H9 (cell line): ENCODE measurements at regions not wholly inside any gene's neighbourhood (a gene's known extent, or its start where the extent isn't known, plus 50 kb on each side); places are given as distances from the start of the nearest gene placed in this dataset.

Experiments used
- DNase-seq: peaks from one replicate; pipeline ENCODE4 v3.0.0-alpha.2; 2017
- H2AFZ ChIP-seq: one replicate; pipeline ENCODE4 v1.6.1; 2013; ENCODE audit warnings: mild to moderate bottlenecking, low read length, control low read depth, moderate library complexity
- H2AK5ac ChIP-seq: 2 replicates; pipeline ENCODE4 v1.6.1; 2013; ENCODE audit warnings: low read length, control low read depth, mixed read lengths; ENCODE audit not compliant: insufficient read length
- H2BK120ac ChIP-seq: one replicate; pipeline ENCODE4 v1.6.1; 2013; ENCODE audit warnings: low read depth, mild to moderate bottlenecking, low read length, control low read depth, inconsistent platforms; ENCODE audit not compliant: poor library complexity, severe bottlenecking
- H2BK12ac ChIP-seq: 2 replicates; pipeline ENCODE4 v1.6.1; 2013; ENCODE audit warnings: low read length, control low read depth, mixed read lengths, low read depth; ENCODE audit not compliant: insufficient read length
- H2BK15ac ChIP-seq: 2 replicates; pipeline ENCODE4 v1.6.1; 2013; ENCODE audit warnings: low read depth, low read length, control low read depth
- H2BK20ac ChIP-seq: one replicate; pipeline ENCODE4 v1.6.1; 2013; ENCODE audit warnings: low read depth, mild to moderate bottlenecking, low read length, control low read depth, inconsistent platforms; ENCODE audit not compliant: poor library complexity, severe bottlenecking
- H2BK5ac ChIP-seq: 2 replicates; pipeline ENCODE4 v1.6.1; 2013; ENCODE audit warnings: low read length, control low read depth, mixed read lengths; ENCODE audit not compliant: insufficient read length
- H3K14ac ChIP-seq: 2 replicates; pipeline ENCODE4 v1.6.1; 2013; ENCODE audit warnings: low read length, control low read depth; ENCODE audit not compliant: insufficient read depth
- H3K18ac ChIP-seq: 2 replicates; pipeline ENCODE4 v1.6.1; 2013; ENCODE audit warnings: low read depth, mild to moderate bottlenecking, mixed read lengths, low read length, control low read depth; ENCODE audit not compliant: insufficient read length
- H3K23ac ChIP-seq: 2 replicates; pipeline ENCODE4 v1.6.1; 2013; ENCODE audit warnings: low read length, control low read depth, mixed read lengths, low read depth; ENCODE audit not compliant: insufficient read length
- H3K23me2 ChIP-seq: 2 replicates; pipeline ENCODE4 v1.6.1; 2013; ENCODE audit warnings: low read depth, mild to moderate bottlenecking, mixed read lengths, low read length, control low read depth; ENCODE audit not compliant: insufficient read length, poor library complexity, severe bottlenecking
- H3K27ac ChIP-seq: 2 replicates; pipeline ENCODE4 v1.5.1; 2013; ENCODE audit warnings: low read length, control low read depth, mixed read lengths, low read depth; ENCODE audit not compliant: insufficient read length
- H3K27me3 ChIP-seq: 2 replicates; pipeline ENCODE4 v1.6.1; 2013; ENCODE audit warnings: low read length, control low read depth, inconsistent platforms; ENCODE audit not compliant: insufficient read depth
- H3K4ac ChIP-seq: 2 replicates; pipeline ENCODE4 v1.6.1; 2013; ENCODE audit warnings: low read depth, mild to moderate bottlenecking, control low read depth, inconsistent platforms, low read length, moderate library complexity
- H3K4me1 ChIP-seq: 2 replicates; pipeline ENCODE4 v1.6.1; 2013; ENCODE audit warnings: low read length, control low read depth, inconsistent platforms; ENCODE audit not compliant: insufficient read depth
- H3K4me2 ChIP-seq: 2 replicates; pipeline ENCODE4 v1.6.1; 2013; ENCODE audit warnings: low read length, control low read depth, mixed read lengths; ENCODE audit not compliant: insufficient read length, insufficient read depth
- H3K56ac ChIP-seq: 2 replicates; pipeline ENCODE4 v1.6.1; 2013; ENCODE audit warnings: low read depth, mild to moderate bottlenecking, mixed read lengths, low read length, control low read depth; ENCODE audit not compliant: insufficient read length
- H3K79me1 ChIP-seq: 2 replicates; pipeline ENCODE4 v1.6.1; 2013; ENCODE audit warnings: low read depth, mild to moderate bottlenecking, moderate library complexity, low read length, control low read depth, inconsistent platforms; ENCODE audit not compliant: insufficient read depth, poor library complexity, severe bottlenecking
- H3K79me2 ChIP-seq: 2 replicates; pipeline ENCODE4 v1.6.1; 2013; ENCODE audit warnings: low read length, control low read depth, inconsistent platforms; ENCODE audit not compliant: insufficient read depth
- H3K9ac ChIP-seq: 2 replicates; pipeline ENCODE4 v1.6.1; 2013; ENCODE audit warnings: low read length, control low read depth, mixed read lengths; ENCODE audit not compliant: insufficient read length; ENCODE audit errors: extremely low read depth
- H3K9me3 ChIP-seq: one replicate; pipeline ENCODE4 v1.6.1; 2013; ENCODE audit warnings: low read depth, low read length, inconsistent platforms; ENCODE audit not compliant: control insufficient read depth
- H3T11ph ChIP-seq: one replicate; pipeline ENCODE4 v1.6.1; 2013; ENCODE audit warnings: mild to moderate bottlenecking, low read length, control low read depth, inconsistent platforms
- H4K20me1 ChIP-seq: one replicate; pipeline ENCODE4 v1.6.1; 2013; ENCODE audit not compliant: control insufficient read depth, insufficient read length, insufficient read depth
- H4K5ac ChIP-seq: 2 replicates; pipeline ENCODE4 v1.6.1; 2013; ENCODE audit warnings: low read depth, mild to moderate bottlenecking, mixed read lengths, low read length, control low read depth; ENCODE audit not compliant: insufficient read length
- H4K8ac ChIP-seq: replicated peaks from 2 replicates; pipeline ENCODE4 v1.6.1; 2013; ENCODE audit warnings: low read length, control low read depth, mixed read lengths, low read depth; ENCODE audit not compliant: insufficient read length
- H4K91ac ChIP-seq: 2 replicates; pipeline ENCODE4 v1.6.1; 2013; ENCODE audit warnings: low read depth, mild to moderate bottlenecking, moderate library complexity, mixed read lengths, low read length, control low read depth; ENCODE audit not compliant: insufficient read length
- H3K27ac Mint-ChIP-seq, 3 experiments: 2 replicates in 2 of 3; 3 replicates in 1 of 3; pipeline ENCODE4 v1.8.0; 2020 to 2021; ENCODE audit warnings: mixed read lengths in 3 of 3, mild to moderate bottlenecking in 1 of 3, moderate library complexity in 1 of 3
- H3K27me3 Mint-ChIP-seq: 2 replicates; pipeline ENCODE4 v1.8.0; 2021; ENCODE audit warnings: low read depth, mild to moderate bottlenecking, moderate library complexity, mixed read lengths
- H3K36me3 Mint-ChIP-seq, 3 experiments: 2 replicates in 2 of 3; 3 replicates in 1 of 3; pipeline ENCODE4 v1.8.0; 2020 to 2021; ENCODE audit warnings: low read depth in 3 of 3, mixed read lengths in 3 of 3; ENCODE audit not compliant: insufficient read depth in 1 of 3
- H3K4me1 Mint-ChIP-seq, 2 experiments: 2 replicates each; pipeline ENCODE4 v1.8.0; 2020; ENCODE audit warnings: mixed read lengths in 2 of 2
- H3K4me3 Mint-ChIP-seq, 2 experiments: 2 replicates in 1 of 2; 3 replicates in 1 of 2; pipeline ENCODE4 v1.8.0; 2020 to 2021; ENCODE audit warnings: mild to moderate bottlenecking in 2 of 2, mixed read lengths in 2 of 2, moderate library complexity in 1 of 2
- H3K9me3 Mint-ChIP-seq, 2 experiments: 2 replicates in 1 of 2; 3 replicates in 1 of 2; pipeline ENCODE4 v1.8.0; 2020; ENCODE audit warnings: mild to moderate bottlenecking in 2 of 2, mixed read lengths in 2 of 2, moderate library complexity in 1 of 2
- CTCF ChIP-seq: fragments of 200-600 bp; sonication (generic); conservative IDR thresholded peaks from 3 replicates; pipeline ENCODE4 v1.8.0; 2021; ENCODE audit warnings: antibody characterized with exemption, mild to moderate bottlenecking
- WGBS: extraction: QIAGEN DNeasy Blood & Tissue Kit; methylation state at CpG from one replicate; pipeline ENCODE4 v1.1.7; 2013; ENCODE audit warnings: missing lambda C conversion rate, low lambda C conversion rate, mixed read lengths; ENCODE audit not compliant: insufficient read length; ENCODE audit errors: extremely low coverage; 5-methylcytosine and 5-hydroxymethylcytosine counted together

DNA sequence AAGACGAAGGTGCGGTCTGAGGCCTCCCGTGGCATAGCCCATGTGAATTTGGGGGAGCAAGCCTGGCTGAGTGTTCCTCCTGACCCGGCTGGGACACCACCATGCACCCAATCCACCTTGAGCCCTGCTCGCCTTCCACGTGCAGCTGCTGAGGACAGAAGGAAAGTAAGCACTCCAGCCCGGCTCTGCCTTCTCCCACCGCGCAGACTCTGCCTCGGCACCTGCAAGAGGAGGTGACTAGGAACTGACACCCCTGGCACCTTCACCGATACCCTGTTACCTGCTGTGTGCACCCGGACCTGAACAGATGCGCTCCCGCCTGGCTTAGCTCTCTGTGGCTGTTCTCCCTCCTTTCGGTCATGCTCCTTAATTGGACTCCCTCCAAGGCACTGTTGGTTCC, 57.0 kb upstream of the OPN4 start:
- Histone ChIP-seq H2AK5ac (no peak overlapping the region), H3K27ac (no peak overlapping the region), H3K4me2 (no peak overlapping the region), H2BK20ac (no peak overlapping the region), H4K91ac (no peak overlapping the region), H3K79me1 (no peaks in the 10 kb centered on the region), H3K4ac (no peak overlapping the region), H3K9me3 (no peaks in the 10 kb centered on the region), H3T11ph (no peak overlapping the region), H2AFZ (no peak overlapping the region), H4K20me1 (no peaks in the 10 kb centered on the region), H3K79me2 (no peaks in the 10 kb centered on the region), H3K23ac (no peak overlapping the region), H3K56ac (no peak overlapping the region), H3K18ac (no peak overlapping the region), H3K4me1 (peaks cover 7% of the 10 kb centered on the region; the same call in 1 of the 2 replicates), H2BK15ac (no peak overlapping the region), H4K5ac (no peak overlapping the region), H2BK12ac (no peak overlapping the region), H3K14ac (no peak overlapping the region), H3K9ac (no peak overlapping the region), H2BK120ac (no peak overlapping the region), H2BK5ac (no peak overlapping the region), H4K8ac (no peak overlapping the region), H3K27me3 (no peaks in the 10 kb centered on the region), H3K23me2 (no peaks in the 10 kb centered on the region)
- no peaks in the 10 kb centered on the region; a peak in 1 of 5 replicates for H3K9me3 Mint-ChIP-seq
- DNase-seq: no peak
- no peak overlapping the region; a peak in 1 of 7 replicates for H3K27ac Mint-ChIP-seq
- peaks cover 12 to 15% of the 10 kb centered on the region in 2 experiments for H3K4me1 Mint-ChIP-seq
- no CpG with 5 or more reads among the region's 15 CpGs for WGBS
- H3K27me3 Mint-ChIP-seq: peaks cover 5% of the 10 kb centered on the region
- no peaks in the 10 kb centered on the region; a peak in 1 of 7 replicates for H3K36me3 Mint-ChIP-seq
- H3K4me3 Mint-ChIP-seq: no peak overlapping the region
- TF ChIP-seq CTCF: no peak
